Ectodermal cell (in vitro differentiated cells): ENCODE measurements at regions not wholly inside any gene's neighbourhood (a gene's known extent, or its start where the extent isn't known, plus 50 kb on each side); places are given as distances from the start of the nearest gene placed in this dataset.

Experiments used
- H3K27ac ChIP-seq: 2 replicates; pipeline ENCODE4 v1.7.0; 2013; ENCODE audit warnings: mild to moderate bottlenecking, low read depth, low read length; ENCODE audit not compliant: insufficient read depth, poor library complexity, severe bottlenecking
- H3K27me3 ChIP-seq: 2 replicates; pipeline ENCODE4 v1.7.0; 2013; ENCODE audit warnings: mild to moderate bottlenecking, low read length; ENCODE audit not compliant: insufficient read depth, control insufficient read depth, poor library complexity, severe bottlenecking
- H3K36me3 ChIP-seq: one replicate; pipeline ENCODE4 v1.7.0; 2013; ENCODE audit warnings: low read length; ENCODE audit not compliant: control insufficient read depth, insufficient read depth
- H3K4me1 ChIP-seq: one replicate; pipeline ENCODE4 v1.7.0; 2013; ENCODE audit warnings: low read length; ENCODE audit not compliant: control insufficient read depth, insufficient read depth
- H3K4me3 ChIP-seq: 2 replicates; pipeline ENCODE4 v1.7.0; 2013; ENCODE audit warnings: low read depth, low read length, control low read depth; ENCODE audit not compliant: insufficient read depth
- H3K9me3 ChIP-seq: 2 replicates; pipeline ENCODE4 v1.7.0; 2013; ENCODE audit warnings: mild to moderate bottlenecking, low read length, moderate library complexity; ENCODE audit not compliant: control insufficient read depth
- WGBS, 2 experiments: methylation state at CpG; one replicate each; pipeline ENCODE4 v1.1.7; 2013; ENCODE audit warnings: missing lambda C conversion rate in 2 of 2; 5-methylcytosine and 5-hydroxymethylcytosine counted together

- no peaks in the 10 kb centered on the region for H3K36me3 ChIP-seq
- no peak overlapping the region for H3K27ac ChIP-seq
- H3K4me1 ChIP-seq, result peaks cover 26% of the 10 kb centered on the region
- WGBS, 2 experiments, result 91 to 94% methylated on average over 8 of the region's 8 CpGs
- no peak overlapping the region for H3K4me3 ChIP-seq
- no peaks in the 10 kb centered on the region for H3K27me3 ChIP-seq
- H3K9me3 ChIP-seq, result no peaks in the 10 kb centered on the region
These were observed 66.4 kb upstream of the POU3F3 start for GRCh38 chr2:104787298-104788065.

DNA sequence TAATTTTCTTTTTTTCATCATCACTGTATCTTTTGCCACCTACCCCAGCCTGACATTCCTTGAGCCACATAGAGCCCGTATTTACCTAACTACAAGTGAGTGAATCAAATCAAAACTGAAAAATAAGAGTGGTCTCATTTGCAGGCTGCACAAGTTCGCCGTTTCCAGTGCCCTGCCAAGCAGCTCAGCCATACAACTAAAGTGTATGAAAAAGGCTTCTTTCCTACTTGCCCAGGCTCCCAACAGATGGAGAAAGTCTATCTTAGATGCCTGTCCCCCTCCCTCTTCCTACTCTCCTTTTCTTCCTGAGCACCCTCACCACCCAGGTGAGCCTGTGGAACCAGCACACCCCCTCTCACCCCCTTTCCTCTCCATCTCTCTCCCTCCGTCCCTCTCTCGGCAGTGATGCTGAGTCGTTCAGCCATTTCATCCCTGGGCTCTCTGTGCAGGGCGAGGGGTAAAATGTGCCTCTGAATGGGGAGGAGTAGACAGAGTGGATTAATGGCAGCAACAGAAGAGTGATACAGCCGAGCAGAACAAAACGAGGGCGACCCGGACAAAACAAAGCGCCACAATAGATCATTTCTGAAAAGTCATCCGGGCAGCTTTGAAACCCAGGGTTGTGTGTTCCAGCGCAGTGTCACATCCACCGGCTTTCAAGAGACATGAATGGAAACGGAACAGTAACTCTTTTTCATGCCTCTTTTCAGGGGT, 65.0 kb upstream of the POU3F3 start:
- Histone ChIP-seq H3K4me3 (no peak overlapping the region), H3K36me3 (no peaks in the 10 kb centered on the region), H3K27me3 (no peaks in the 10 kb centered on the region), H3K9me3 (no peaks in the 10 kb centered on the region), H3K27ac (no peak overlapping the region), H3K4me1 (peaks cover 26% of the 10 kb centered on the region)
- 85 to 86% methylated on average over 16 of the region's 16 CpGs for WGBS, 2 experiments

DNA sequence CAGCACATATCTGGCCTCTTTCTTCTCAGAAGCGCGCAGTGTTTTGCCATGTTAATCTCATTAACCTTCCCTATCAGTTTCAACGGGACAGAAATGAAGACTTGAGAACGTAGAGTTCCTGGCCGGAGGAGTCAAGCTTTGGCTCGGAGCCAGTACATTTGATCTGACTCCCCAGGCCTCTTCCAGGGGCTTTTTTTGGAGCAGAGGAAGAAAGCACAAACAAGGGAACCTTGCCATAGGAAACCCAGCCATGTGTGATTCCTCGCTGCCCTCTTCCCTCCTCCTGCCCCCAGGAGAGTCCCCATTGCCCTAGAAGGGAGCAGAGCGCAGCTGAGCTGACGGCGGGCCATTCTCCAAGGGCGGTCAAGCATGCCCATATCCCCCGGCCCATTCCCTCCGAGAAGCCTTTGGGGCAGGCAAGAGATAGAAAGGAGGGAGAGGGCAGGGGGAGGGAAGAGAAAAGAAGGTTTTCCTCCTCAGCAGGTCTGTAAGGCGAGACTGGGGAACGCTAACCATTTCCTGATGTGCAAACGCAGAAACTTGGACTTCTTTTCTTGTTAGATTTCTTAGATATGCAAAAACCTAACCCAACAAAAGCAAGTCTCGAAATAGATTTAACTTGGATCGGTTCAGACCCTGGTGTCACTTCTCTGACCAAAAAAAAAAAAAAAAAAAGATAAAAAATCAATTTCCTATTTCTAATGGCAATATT, 63.7 kb upstream of the POU3F3 start:
- WGBS, 2 experiments, result 35 to 49% methylated on average over 16 to 18 of the region's 18 CpGs
- Histone ChIP-seq H3K4me3 (no peak overlapping the region), H3K27me3 (no peaks in the 10 kb centered on the region), H3K27ac (peak overlapping the region; percentile 65), H3K9me3 (no peaks in the 10 kb centered on the region), H3K4me1 (peaks cover 26% of the 10 kb centered on the region), H3K36me3 (no peaks in the 10 kb centered on the region)

- no peak overlapping the region for H3K27ac ChIP-seq
- H3K36me3 ChIP-seq, result no peaks in the 10 kb centered on the region
- no peak overlapping the region for H3K4me3 ChIP-seq
- WGBS, 2 experiments, result 77 to 88% methylated on average over 2 to 4 of the region's 4 CpGs
- H3K27me3 ChIP-seq, result no peaks in the 10 kb centered on the region
- H3K4me1 ChIP-seq, result peaks cover 26% of the 10 kb centered on the region
- no peaks in the 10 kb centered on the region for H3K9me3 ChIP-seq
These were observed 62.9 kb upstream of the POU3F3 start for GRCh38 chr2:104790901-104791495.

DNA sequence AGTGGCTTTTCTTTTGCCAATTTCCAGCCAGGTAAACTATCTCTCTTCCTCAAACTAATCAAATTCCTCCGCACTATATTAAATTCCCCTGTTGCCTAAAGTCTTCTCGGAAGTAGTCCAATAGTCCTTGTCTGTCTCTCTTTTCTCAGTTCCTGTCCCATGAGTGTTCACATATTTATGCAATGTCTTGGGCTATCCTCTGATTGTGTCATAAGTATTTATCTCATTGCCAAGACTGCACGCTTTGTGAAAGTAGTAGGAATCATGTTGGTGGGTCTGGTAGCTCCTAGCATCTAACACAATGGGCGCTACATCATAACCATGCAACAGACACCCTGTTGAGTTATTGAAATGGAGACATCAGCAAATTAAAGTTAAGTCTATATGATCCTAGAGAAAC, 59.9 kb upstream of the POU3F3 start:
- Histone ChIP-seq H3K4me3 (no peak overlapping the region), H3K27ac (no peak overlapping the region), H3K9me3 (no peaks in the 10 kb centered on the region), H3K36me3 (no peaks in the 10 kb centered on the region), H3K4me1 (peaks cover 27% of the 10 kb centered on the region), H3K27me3 (no peaks in the 10 kb centered on the region)
- 94 to 98% methylated on average over 3 to 4 of the region's 4 CpGs for WGBS, 2 experiments

- 89 to 90% methylated on average over 2 of the region's 2 CpGs for WGBS, 2 experiments
- no peaks in the 10 kb centered on the region for H3K9me3 ChIP-seq
- peaks cover 25% of the 10 kb centered on the region for H3K4me1 ChIP-seq
- H3K27me3 ChIP-seq, result no peaks in the 10 kb centered on the region
- H3K27ac ChIP-seq, result no peak overlapping the region
- H3K36me3 ChIP-seq, result no peaks in the 10 kb centered on the region
- H3K4me3 ChIP-seq, result no peak overlapping the region
These were observed 59.5 kb upstream of the POU3F3 start for GRCh38 chr2:104794441-104794840.
